H1 (cell line): ENCODE measurements at regions not wholly inside any gene's neighbourhood (a gene's known extent, or its start where the extent isn't known, plus 50 kb on each side); places are given as distances from the start of the nearest gene placed in this dataset.

Source experiments
- CTCF ChIA-PET: fragments of 300-600 bp; sonication (Branson Sonifier 250); formaldehyde crosslinking; loops from one replicate; lab custom pipeline; 2021; ENCODE audit not compliant: partially characterized antibody; lab: Charles Lee
- POLR2A ChIA-PET: fragments of 300-600 bp; sonication (Branson Sonifier 250); formaldehyde crosslinking; loops from one replicate; lab custom pipeline; 2021; ENCODE audit warnings: inconsistent platforms; ENCODE audit not compliant: partially characterized antibody; lab: Charles Lee
- DNase-seq, 2 experiments: peaks; one replicate each; pipeline versions ENCODE4 v3.0.0 to v3.0.0-alpha.2; 2010 to 2022; ENCODE audit warnings: low spot score in 2 of 2, low read depth in 1 of 2, mixed read lengths in 1 of 2
- FAIRE-seq: peaks from 2 replicates; lab custom pipeline; 2011; peaks lifted over from hg19 to GRCh38; lab: Jason Lieb, UNC
- H2AFZ ChIP-seq: 2 replicates; pipeline ENCODE4 v1.8.1; 2012; ENCODE audit warnings: low read length, inconsistent platforms
- H2AK5ac ChIP-seq: 2 replicates; pipeline ENCODE4 v1.6.1; 2013; ENCODE audit warnings: low read depth, low read length
- H2BK120ac ChIP-seq: replicated peaks from 2 replicates; pipeline ENCODE3; 2013; ENCODE audit warnings: low read depth, low read length, inconsistent platforms
- H2BK12ac ChIP-seq: 2 replicates; pipeline ENCODE4 v1.6.1; 2013; ENCODE audit warnings: low read depth, low read length
- H2BK15ac ChIP-seq: 2 replicates; pipeline ENCODE4 v1.6.1; 2013; ENCODE audit warnings: low read length
- H2BK20ac ChIP-seq: 2 replicates; pipeline ENCODE4 v1.6.1; 2013; ENCODE audit warnings: low read length
- H2BK5ac ChIP-seq: 2 replicates; pipeline ENCODE4 v1.6.1; 2013; ENCODE audit warnings: low read depth, low read length
- H3K14ac ChIP-seq: 2 replicates; pipeline ENCODE4 v1.6.1; 2013; ENCODE audit warnings: inconsistent platforms; ENCODE audit not compliant: insufficient read length
- H3K18ac ChIP-seq: 2 replicates; pipeline ENCODE4 v1.6.1; 2013; ENCODE audit warnings: low read length; ENCODE audit errors: extremely low read depth
- H3K23ac ChIP-seq: 2 replicates; pipeline ENCODE4 v1.6.1; 2013; ENCODE audit warnings: inconsistent platforms; ENCODE audit not compliant: insufficient read length
- H3K23me2 ChIP-seq: 2 replicates; pipeline ENCODE4 v1.6.1; 2013; ENCODE audit warnings: low read depth, low read length
- H3K27ac ChIP-seq: 2 replicates; pipeline ENCODE4 v1.6.1; 2011; ENCODE audit warnings: low read depth, low read length, inconsistent platforms
- H3K27me3 ChIP-seq, 4 experiments: replicated peaks in 1 of 4; 1 replicate in 1 of 4; 2 replicates in 3 of 4; pipeline versions ENCODE4 v1.6.1 to v1.8.1; 2011 to 2013; ENCODE audit warnings: low read length in 3 of 4, mild to moderate bottlenecking in 3 of 4, inconsistent platforms in 2 of 4, mixed read lengths in 2 of 4, moderate library complexity in 1 of 4; ENCODE audit not compliant: control insufficient read depth in 3 of 4, insufficient read depth in 3 of 4; ENCODE audit errors: extremely low read depth in 1 of 4
- H3K36me3 ChIP-seq, 4 experiments: 2 replicates each; pipeline versions ENCODE4 v1.6.1 to v1.8.1; 2011 to 2013; ENCODE audit warnings: mild to moderate bottlenecking in 4 of 4, low read length in 3 of 4, moderate library complexity in 2 of 4, control low read depth in 1 of 4, inconsistent platforms in 1 of 4; ENCODE audit not compliant: insufficient read depth in 4 of 4, control insufficient read depth in 2 of 4
- H3K4ac ChIP-seq: replicated peaks from 2 replicates; pipeline ENCODE3; 2013; ENCODE audit warnings: low read length, low read depth, mixed read lengths, inconsistent platforms; ENCODE audit not compliant: insufficient read length
- H3K4me1 ChIP-seq, 4 experiments: replicated peaks in 1 of 4; 1 replicate in 1 of 4; 2 replicates in 3 of 4; pipeline versions ENCODE4 v1.6.1 to v1.8.1; 2011 to 2013; ENCODE audit warnings: low read length in 3 of 4, inconsistent platforms in 2 of 4, mixed read lengths in 1 of 4; ENCODE audit not compliant: insufficient read depth in 4 of 4, control insufficient read depth in 3 of 4
- H3K4me2 ChIP-seq, 2 experiments: 2 replicates each; pipeline versions ENCODE4 v1.6.1 to v1.8.1; 2011 to 2013; ENCODE audit warnings: low read depth in 2 of 2, low read length in 2 of 2, control low read depth in 1 of 2, inconsistent platforms in 1 of 2, mild to moderate bottlenecking in 1 of 2; ENCODE audit not compliant: insufficient read depth in 1 of 2
- H3K4me3 ChIP-seq, 4 experiments: fragments of 200-600, 300-600 bp in 1 of 4; sonication (generic), shearing (Covaris generic), sonication (Bioruptor Twin) in 1 of 4; 2 replicates each; pipeline versions ENCODE4 v1.5.1 to v1.8.1; 2011 to 2016; ENCODE audit warnings: low read length in 4 of 4, low read depth in 3 of 4, control low read depth in 2 of 4, inconsistent platforms in 2 of 4, mild to moderate bottlenecking in 2 of 4, mixed read lengths in 1 of 4, moderate library complexity in 1 of 4; ENCODE audit not compliant: insufficient read depth in 2 of 4; ENCODE audit errors: extremely low read depth in 1 of 4
- H3K56ac ChIP-seq: replicated peaks from 2 replicates; pipeline ENCODE3; 2013; ENCODE audit warnings: low read depth, mild to moderate bottlenecking, mixed read lengths, low read length, inconsistent platforms; ENCODE audit not compliant: insufficient read length
- H3K79me1 ChIP-seq: 2 replicates; pipeline ENCODE4 v1.6.1; 2013; ENCODE audit warnings: low read depth, low read length, control low read depth
- H3K79me2 ChIP-seq, 2 experiments: 2 replicates each; pipeline versions ENCODE4 v1.6.1 to v1.8.1; 2012 to 2013; ENCODE audit warnings: low read length in 2 of 2, mild to moderate bottlenecking in 2 of 2, inconsistent platforms in 1 of 2; ENCODE audit not compliant: insufficient read depth in 2 of 2, control insufficient read depth in 1 of 2
- H3K9ac ChIP-seq, 4 experiments: replicated peaks in 1 of 4; 1 replicate in 1 of 4; 2 replicates in 3 of 4; pipeline versions ENCODE4 v1.6.1 to v1.8.1; 2011 to 2013; ENCODE audit warnings: low read depth in 3 of 4, low read length in 3 of 4, control low read depth in 2 of 4, mild to moderate bottlenecking in 2 of 4, moderate library complexity in 2 of 4, inconsistent platforms in 1 of 4; ENCODE audit errors: extremely low read depth in 1 of 4
- H3K9me3 ChIP-seq, 2 experiments: 2 replicates each; pipeline versions ENCODE4 v1.6.1 to v1.8.1; 2012 to 2013; ENCODE audit warnings: mild to moderate bottlenecking in 2 of 2, moderate library complexity in 2 of 2, control low read depth in 1 of 2, inconsistent platforms in 1 of 2, low read depth in 1 of 2, low read length in 1 of 2, mixed read lengths in 1 of 2; ENCODE audit not compliant: insufficient read depth in 2 of 2
- H4K20me1 ChIP-seq, 2 experiments: replicated peaks in 1 of 2; 2 replicates each; pipeline versions ENCODE3 to v1.8.1; 2011 to 2013; ENCODE audit warnings: inconsistent platforms in 2 of 2, low read length in 2 of 2, mild to moderate bottlenecking in 1 of 2; ENCODE audit not compliant: insufficient read depth in 2 of 2, control insufficient read depth in 1 of 2
- H4K5ac ChIP-seq: 2 replicates; pipeline ENCODE4 v1.6.1; 2013; ENCODE audit warnings: low read length, low read depth, mixed read lengths, inconsistent platforms; ENCODE audit not compliant: insufficient read length
- H4K8ac ChIP-seq: 2 replicates; pipeline ENCODE4 v1.8.0; 2013; ENCODE audit warnings: mild to moderate bottlenecking, moderate library complexity, low read length, inconsistent platforms; ENCODE audit not compliant: insufficient read depth; ENCODE audit errors: extremely low read depth
- H4K91ac ChIP-seq: replicated peaks from 2 replicates; pipeline ENCODE3; 2013; ENCODE audit warnings: low read length, mixed read lengths, inconsistent platforms; ENCODE audit not compliant: insufficient read length
- GABPA ChIP-seq: IDR thresholded peaks from 2 replicates; pipeline ENCODE4 v1.6.1; 2011; ENCODE audit warnings: mild to moderate bottlenecking, low read length, moderate library complexity, borderline replicate concordance; ENCODE audit not compliant: insufficient read depth
- HDAC2 ChIP-seq, 2 experiments: fragments of 300-600 bp in 1 of 2; sonication (generic) in 1 of 2; IDR thresholded peaks; 2 replicates each; pipeline ENCODE4 v1.6.1; 2011 to 2012; ENCODE audit warnings: low read depth in 2 of 2, low read length in 2 of 2, mild to moderate bottlenecking in 2 of 2, moderate library complexity in 2 of 2, borderline replicate concordance in 1 of 2, inconsistent platforms in 1 of 2
- POLR2AphosphoS5 ChIP-seq: IDR thresholded peaks from 2 replicates; pipeline ENCODE4 v1.6.1; 2011; ENCODE audit warnings: low read depth, low read length
- POU5F1 ChIP-seq: IDR thresholded peaks from 2 replicates; pipeline ENCODE4 v1.6.1; 2011; ENCODE audit warnings: low read depth, mild to moderate bottlenecking, low read length, moderate library complexity
- SAP30 ChIP-seq: fragments of 300-600 bp; sonication (generic); IDR thresholded peaks from 2 replicates; pipeline ENCODE4 v1.7.1; 2012; ENCODE audit warnings: low read length, moderate library complexity, mild to moderate bottlenecking, inconsistent platforms; ENCODE audit not compliant: insufficient read depth, insufficient replicate concordance
- WGBS, 2 experiments: shearing (Covaris generic) in 1 of 2; methylation state at CpG; one replicate each; pipeline versions ENCODE4 v1.1.6 to v1.1.7; 2013 to 2015; ENCODE audit warnings: low lambda C conversion rate in 2 of 2, mixed read lengths in 2 of 2, inconsistent platforms in 1 of 2, low coverage in 1 of 2, missing lambda C conversion rate in 1 of 2; ENCODE audit not compliant: insufficient replicate concordance in 2 of 2, insufficient coverage in 1 of 2, insufficient read length in 1 of 2; ENCODE audit errors: extremely low coverage in 1 of 2, missing lambda C conversion rate in 1 of 2; 5-methylcytosine and 5-hydroxymethylcytosine counted together
- TF ChIP-seq, protein P1 (sequence below): IDR thresholded peaks from 2 replicates; pipeline ENCODE4 v1.6.1; 2011; ENCODE audit warnings: low read depth, mild to moderate bottlenecking, low read length; ENCODE audit not compliant: insufficient read depth

DNA sequence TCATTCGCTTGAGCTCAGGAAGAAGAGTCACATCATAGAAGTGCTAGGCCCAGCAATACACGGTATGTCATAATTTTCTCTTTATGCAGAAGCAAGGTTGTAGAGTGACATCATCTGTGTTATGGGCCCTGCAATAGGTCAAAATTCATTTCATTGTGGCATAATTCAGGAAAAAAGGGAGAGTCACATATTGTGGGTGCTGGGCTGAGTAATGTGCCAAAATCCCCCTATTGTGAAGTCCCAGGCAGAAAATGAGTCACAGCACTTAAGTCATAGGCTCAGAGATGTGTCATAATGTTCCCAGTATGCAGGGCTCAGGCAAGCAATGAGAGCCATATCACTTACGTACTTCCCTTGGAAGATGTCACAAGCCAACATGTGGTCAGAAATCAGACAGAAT, 1092.6 kb upstream of the AMELY start:
- no peaks in the 10 kb centered on the region for H3K4me1 ChIP-seq
- TF ChIP-seq HDAC2 (IDR thresholded peaks at IDR 0.05; ENCODE audit: borderline replicate concordance in 1 of 2, low read depth in 2 of 2, low read length in 2 of 2) (no peak), SAP30 (no peak), GABPA (no peak), POLR2AphosphoS5 (no peak), POU5F1 (no peak)
- TF ChIP-seq, protein P1, sequence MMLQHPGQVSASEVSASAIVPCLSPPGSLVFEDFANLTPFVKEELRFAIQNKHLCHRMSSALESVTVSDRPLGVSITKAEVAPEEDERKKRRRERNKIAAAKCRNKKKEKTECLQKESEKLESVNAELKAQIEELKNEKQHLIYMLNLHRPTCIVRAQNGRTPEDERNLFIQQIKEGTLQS, result no peak
- H3K27ac ChIP-seq, result no peak overlapping the region
- H2AFZ ChIP-seq, result no peak overlapping the region
- WGBS, 2 experiments, result 88% methylated on average over 3 of the region's 3 CpGs; no CpG with 5 or more reads in 1 of the 2 experiments
- H3K18ac ChIP-seq, result no peak overlapping the region
- H3K4ac ChIP-seq, result no peak overlapping the region
- peaks cover 11 to 27% of the 10 kb centered on the region in 2 experiments; a peak in 2 of 4 replicates for H3K9me3 ChIP-seq
- H2BK15ac ChIP-seq, result no peak overlapping the region
- no peak overlapping the region for H2BK120ac ChIP-seq
- DNase-seq (no peak), FAIRE-seq (no peak)
- H3K14ac ChIP-seq, result no peak overlapping the region
- H4K20me1 ChIP-seq, result no peaks in the 10 kb centered on the region
- H3K79me2 ChIP-seq, result no peaks in the 10 kb centered on the region
- no peak overlapping the region for H4K91ac ChIP-seq
- no peak overlapping the region for H3K23ac ChIP-seq
- H2BK20ac ChIP-seq, result no peak overlapping the region
- H3K4me3 ChIP-seq, result no peak overlapping the region
- no peak overlapping the region for H3K9ac ChIP-seq
- no peak overlapping the region for H3K56ac ChIP-seq
- H3K27me3 ChIP-seq, result no peaks in the 10 kb centered on the region
- H4K8ac ChIP-seq, result no peak overlapping the region
- H2AK5ac ChIP-seq, result no peak overlapping the region
- H3K23me2 ChIP-seq, result no peaks in the 10 kb centered on the region
- H3K36me3 ChIP-seq, result no peaks in the 10 kb centered on the region
- H3K79me1 ChIP-seq, result no peaks in the 10 kb centered on the region
- no peak overlapping the region for H2BK5ac ChIP-seq
- no peak overlapping the region for H4K5ac ChIP-seq
- no peak overlapping the region for H2BK12ac ChIP-seq
- POLR2A ChIA-PET, result no interaction called here
- CTCF ChIA-PET, result no interaction called here
- no peak overlapping the region for H3K4me2 ChIP-seq
